Endodermal cell (in vitro differentiated cells): ENCODE measurements at regions not wholly inside any gene's neighbourhood (a gene's known extent, or its start where the extent isn't known, plus 50 kb on each side); places are given as distances from the start of the nearest gene placed in this dataset.

ENCODE experiments used
- DNase-seq: peaks from one replicate; pipeline ENCODE4 v3.0.0-alpha.2; 2017
- H3K27ac ChIP-seq: 2 replicates; pipeline ENCODE4 v1.5.1; 2013; ENCODE audit warnings: mild to moderate bottlenecking, low read depth, low read length, moderate library complexity
- H3K27me3 ChIP-seq: 2 replicates; pipeline ENCODE4 v1.6.1; 2013; ENCODE audit warnings: mild to moderate bottlenecking, low read length, moderate library complexity; ENCODE audit not compliant: insufficient read depth, control insufficient read depth, poor library complexity, severe bottlenecking
- H3K36me3 ChIP-seq: 2 replicates; pipeline ENCODE4 v1.7.0; 2013; ENCODE audit warnings: mild to moderate bottlenecking, low read length, moderate library complexity; ENCODE audit not compliant: control insufficient read depth, insufficient read depth
- H3K4me1 ChIP-seq: one replicate; pipeline ENCODE4 v1.7.0; 2013; ENCODE audit warnings: low read length; ENCODE audit not compliant: control insufficient read depth, insufficient read depth
- H3K4me3 ChIP-seq: 2 replicates; pipeline ENCODE4 v1.5.1; 2013; ENCODE audit warnings: mild to moderate bottlenecking, low read length, moderate library complexity
- H3K9ac ChIP-seq: 2 replicates; pipeline ENCODE4 v1.6.1; 2013; ENCODE audit warnings: mild to moderate bottlenecking, low read length, moderate library complexity; ENCODE audit not compliant: poor library complexity, severe bottlenecking; ENCODE audit errors: extremely low read depth
- H3K9me3 ChIP-seq: 2 replicates; pipeline ENCODE4 v1.6.1; 2013; ENCODE audit warnings: mild to moderate bottlenecking, low read length, moderate library complexity; ENCODE audit not compliant: control insufficient read depth
- H3K27ac Mint-ChIP-seq: 2 replicates; pipeline ENCODE4 v1.8.0; 2020; ENCODE audit warnings: mixed read lengths
- H3K27me3 Mint-ChIP-seq: 2 replicates; pipeline ENCODE4 v1.8.0; 2021; ENCODE audit warnings: mild to moderate bottlenecking, mixed read lengths; ENCODE audit not compliant: insufficient read depth
- H3K36me3 Mint-ChIP-seq: 2 replicates; pipeline ENCODE4 v1.8.0; 2020; ENCODE audit warnings: low read depth, mixed read lengths
- H3K4me1 Mint-ChIP-seq: 2 replicates; pipeline ENCODE4 v1.8.0; 2020; ENCODE audit warnings: mixed read lengths
- H3K4me3 Mint-ChIP-seq: 2 replicates; pipeline ENCODE4 v1.8.0; 2020; ENCODE audit warnings: mild to moderate bottlenecking, moderate library complexity, mixed read lengths
- H3K9me3 Mint-ChIP-seq: 2 replicates; pipeline ENCODE4 v1.8.0; 2020; ENCODE audit warnings: mild to moderate bottlenecking, mixed read lengths
- WGBS, 2 experiments: methylation state at CpG; one replicate each; pipeline versions ENCODE4 v1.1.5 to v1.1.7; 2013; ENCODE audit warnings: missing lambda C conversion rate in 2 of 2, mixed read lengths in 1 of 2; ENCODE audit not compliant: insufficient coverage in 1 of 2, insufficient read length in 1 of 2; 5-methylcytosine and 5-hydroxymethylcytosine counted together
- TF ChIP-seq, protein P1 (sequence below): fragments of 200-600 bp; sonication (generic); conservative IDR thresholded peaks from 2 replicates; pipeline ENCODE4 v1.5.0; 2021; ENCODE audit warnings: antibody characterized with exemption, mild to moderate bottlenecking

DNA sequence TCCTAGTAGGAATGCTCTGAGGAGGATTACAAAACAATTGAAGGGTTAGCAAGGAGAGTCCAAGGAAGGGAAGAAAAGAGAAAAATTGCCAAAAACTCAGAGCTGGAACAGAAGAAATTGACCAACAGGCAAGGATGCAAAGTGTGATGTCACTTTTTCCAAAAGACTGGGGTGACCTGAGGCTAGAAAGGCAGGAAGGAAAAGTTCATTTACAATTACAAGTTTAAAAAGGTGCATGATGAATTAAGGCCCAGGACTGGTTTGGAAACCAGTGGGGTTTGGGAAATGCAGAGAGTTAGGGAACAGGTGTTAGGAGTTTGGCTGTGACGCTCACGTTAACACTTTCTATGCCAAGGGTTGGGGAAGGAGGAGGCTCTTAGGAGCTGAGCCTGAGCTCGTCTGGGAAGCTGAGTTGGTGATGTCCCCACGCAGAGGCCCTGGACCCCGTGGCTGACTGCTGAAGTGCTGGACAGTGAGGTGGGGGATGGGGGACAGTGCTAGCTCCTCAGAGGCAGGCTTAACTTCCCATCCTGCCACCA, 92.6 kb upstream of the PODXL start:
- Histone ChIP-seq H3K9ac (peak overlapping the region; percentile 17), H3K27ac (no peak overlapping the region), H3K27me3 (no peaks in the 10 kb centered on the region), H3K9me3 (no peaks in the 10 kb centered on the region), H3K4me3 (peak overlapping the region; percentile 3), H3K4me1 (peaks cover 20% of the 10 kb centered on the region), H3K36me3 (no peaks in the 10 kb centered on the region)
- Mint-ChIP-seq H3K4me1 (peaks cover 47% of the 10 kb centered on the region), H3K36me3 (no peaks in the 10 kb centered on the region), H3K27me3 (peaks cover 3% of the 10 kb centered on the region), H3K9me3 (no peaks in the 10 kb centered on the region), H3K27ac (peak overlapping the region; percentile 91), H3K4me3 (no peak overlapping the region)
- TF ChIP-seq, protein P1, sequence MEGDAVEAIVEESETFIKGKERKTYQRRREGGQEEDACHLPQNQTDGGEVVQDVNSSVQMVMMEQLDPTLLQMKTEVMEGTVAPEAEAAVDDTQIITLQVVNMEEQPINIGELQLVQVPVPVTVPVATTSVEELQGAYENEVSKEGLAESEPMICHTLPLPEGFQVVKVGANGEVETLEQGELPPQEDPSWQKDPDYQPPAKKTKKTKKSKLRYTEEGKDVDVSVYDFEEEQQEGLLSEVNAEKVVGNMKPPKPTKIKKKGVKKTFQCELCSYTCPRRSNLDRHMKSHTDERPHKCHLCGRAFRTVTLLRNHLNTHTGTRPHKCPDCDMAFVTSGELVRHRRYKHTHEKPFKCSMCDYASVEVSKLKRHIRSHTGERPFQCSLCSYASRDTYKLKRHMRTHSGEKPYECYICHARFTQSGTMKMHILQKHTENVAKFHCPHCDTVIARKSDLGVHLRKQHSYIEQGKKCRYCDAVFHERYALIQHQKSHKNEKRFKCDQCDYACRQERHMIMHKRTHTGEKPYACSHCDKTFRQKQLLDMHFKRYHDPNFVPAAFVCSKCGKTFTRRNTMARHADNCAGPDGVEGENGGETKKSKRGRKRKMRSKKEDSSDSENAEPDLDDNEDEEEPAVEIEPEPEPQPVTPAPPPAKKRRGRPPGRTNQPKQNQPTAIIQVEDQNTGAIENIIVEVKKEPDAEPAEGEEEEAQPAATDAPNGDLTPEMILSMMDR: no peak
- peak; percentile 79 for DNase-seq
- 26 to 67% methylated on average over 2 to 5 of the region's 5 CpGs for WGBS, 2 experiments

GRCh38 chr7:131648491-131648890, 92.1 kb upstream of the PODXL start:
- Mint-ChIP-seq H3K4me3 (no peak overlapping the region), H3K27ac (peak overlapping the region; percentile 91)

DNA sequence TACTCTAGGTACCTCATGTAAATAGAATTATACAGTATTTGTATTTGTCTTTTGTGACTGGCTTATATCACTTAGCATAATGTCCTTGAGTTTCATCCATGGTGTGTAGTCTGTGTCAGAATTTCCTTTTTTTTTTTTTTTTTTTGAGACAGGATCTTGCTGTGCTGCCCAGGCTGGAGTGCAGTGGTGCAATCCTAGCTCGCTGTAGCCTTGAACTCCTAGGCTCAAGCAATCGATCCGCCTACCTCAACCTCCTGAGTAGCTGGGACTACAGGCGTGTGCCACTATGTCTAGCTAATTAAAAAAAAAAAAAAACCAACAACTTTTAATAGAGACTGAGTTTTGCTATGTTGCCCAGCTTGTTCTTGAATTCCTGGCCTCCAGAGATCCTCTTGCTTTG, 89.8 kb upstream of the PODXL start:
- no peaks in the 10 kb centered on the region for H3K27me3 ChIP-seq
- H3K36me3 Mint-ChIP-seq: no peaks in the 10 kb centered on the region
- H3K4me3 ChIP-seq: no peak overlapping the region
- H3K27ac ChIP-seq: no peak overlapping the region
- TF ChIP-seq, protein P1: no peak
- peaks cover 13% of the 10 kb centered on the region for H3K4me1 ChIP-seq
- H3K9ac ChIP-seq: no peak overlapping the region
- WGBS, 2 experiments: 93 to 100% methylated on average over 2 to 4 of the region's 4 CpGs
- H3K27me3 Mint-ChIP-seq: peaks cover 2% of the 10 kb centered on the region
- no peak overlapping the region for H3K27ac Mint-ChIP-seq
- no peaks in the 10 kb centered on the region for H3K9me3 ChIP-seq
- H3K9me3 Mint-ChIP-seq: no peaks in the 10 kb centered on the region
- H3K36me3 ChIP-seq: no peaks in the 10 kb centered on the region
- no peak overlapping the region for H3K4me3 Mint-ChIP-seq
- DNase-seq: no peak
- peaks cover 40% of the 10 kb centered on the region for H3K4me1 Mint-ChIP-seq

More at GRCh38 chr7:131648491-131648890, 92.1 kb upstream of the PODXL start:
- no peaks in the 10 kb centered on the region for H3K36me3 ChIP-seq
- no peak overlapping the region for H3K27ac ChIP-seq
- 39 to 40% methylated on average over 1 to 3 of the region's 3 CpGs for WGBS, 2 experiments
- peak; percentile 75 for DNase-seq
- H3K4me3 ChIP-seq: no peak overlapping the region
- H3K9me3 ChIP-seq: no peaks in the 10 kb centered on the region
- Mint-ChIP-seq H3K36me3 (no peaks in the 10 kb centered on the region), H3K9me3 (no peaks in the 10 kb centered on the region), H3K4me1 (peaks cover 42% of the 10 kb centered on the region), H3K27me3 (peaks cover 3% of the 10 kb centered on the region)
- peak overlapping the region; percentile 17 for H3K9ac ChIP-seq
- TF ChIP-seq, protein P1: no peak
- H3K27me3 ChIP-seq: no peaks in the 10 kb centered on the region
- H3K4me1 ChIP-seq: peaks cover 16% of the 10 kb centered on the region
